Dendritic cell treated with granulocyte-macrophage colony-stimulating factor and Interleukin-4, amounts not matched to agents 40 ng/mL and 50 ng/mL, for 4 days (primary cell): ENCODE measurements at regions not wholly inside any gene's neighbourhood (a gene's known extent, or its start where the extent isn't known, plus 50 kb on each side); places are given as distances from the start of the nearest gene placed in this dataset.

Experiments used
- H3K27ac Mint-ChIP-seq: one replicate; pipeline ENCODE4 v1.8.0; 2022; ENCODE audit warnings: mild to moderate bottlenecking, mixed read lengths
- H3K27me3 Mint-ChIP-seq: one replicate; pipeline ENCODE4 v1.8.0; 2022; ENCODE audit warnings: mild to moderate bottlenecking, mixed read lengths
- H3K36me3 Mint-ChIP-seq: one replicate; pipeline ENCODE4 v1.8.0; 2022; ENCODE audit warnings: low read depth, mixed read lengths
- H3K4me1 Mint-ChIP-seq: one replicate; pipeline ENCODE4 v1.8.0; 2022; ENCODE audit warnings: low read depth, mixed read lengths
- H3K4me3 Mint-ChIP-seq: one replicate; pipeline ENCODE4 v1.8.0; 2022; ENCODE audit warnings: mild to moderate bottlenecking, moderate library complexity, mixed read lengths
- H3K9me3 Mint-ChIP-seq: one replicate; pipeline ENCODE4 v1.8.0; 2022; ENCODE audit warnings: mixed read lengths
- intact Hi-C: fragments of 100-400 bp; cut with micrococcal nuclease; formaldehyde crosslinking; loops from one replicate; pipeline ENCODE4 v1.15.0; 2022

GRCh38 chr4:179831274-179831673, 2389.0 kb upstream of the AGA start:
- Mint-ChIP-seq H3K27ac (no peak overlapping the region), H3K4me1 (no peaks in the 10 kb centered on the region), H3K36me3 (no peaks in the 10 kb centered on the region), H3K27me3 (no peaks in the 10 kb centered on the region), H3K4me3 (no peak overlapping the region), H3K9me3 (peaks cover 18% of the 10 kb centered on the region)
- intact Hi-C loops = no loop called here

GRCh38 chr4:179836179-179837075, 2394.2 kb upstream of the AGA start:
- intact Hi-C loops = no loop called here
- H3K27ac Mint-ChIP-seq = no peak overlapping the region
- H3K4me3 Mint-ChIP-seq = no peak overlapping the region
- no peaks in the 10 kb centered on the region for H3K27me3 Mint-ChIP-seq
- no peaks in the 10 kb centered on the region for H3K36me3 Mint-ChIP-seq
- H3K4me1 Mint-ChIP-seq = no peaks in the 10 kb centered on the region
- peaks cover 35% of the 10 kb centered on the region for H3K9me3 Mint-ChIP-seq

GRCh38 chr4:179843370-179843769, 2399.8 kb upstream of the TENM3 start:
- H3K4me3 Mint-ChIP-seq = no peak overlapping the region
- peaks cover 25% of the 10 kb centered on the region for H3K9me3 Mint-ChIP-seq

GRCh38 chr4:179855469-179855868, 2387.7 kb upstream of the TENM3 start:
- Mint-ChIP-seq H3K4me1 (no peaks in the 10 kb centered on the region), H3K36me3 (no peaks in the 10 kb centered on the region), H3K27me3 (no peaks in the 10 kb centered on the region), H3K4me3 (no peak overlapping the region), H3K27ac (no peak overlapping the region), H3K9me3 (peaks cover 20% of the 10 kb centered on the region)
- intact Hi-C loops = no loop called here

More at GRCh38 chr4:179843370-179843769, 2399.8 kb upstream of the TENM3 start:
- Mint-ChIP-seq H3K27me3 (no peaks in the 10 kb centered on the region), H3K27ac (no peak overlapping the region), H3K4me1 (no peaks in the 10 kb centered on the region), H3K36me3 (no peaks in the 10 kb centered on the region)
- intact Hi-C loops = no loop called here

- Mint-ChIP-seq H3K9me3 (peaks cover 14% of the 10 kb centered on the region), H3K36me3 (no peaks in the 10 kb centered on the region), H3K27me3 (no peaks in the 10 kb centered on the region), H3K27ac (no peak overlapping the region), H3K4me1 (no peaks in the 10 kb centered on the region), H3K4me3 (no peak overlapping the region)
- intact Hi-C loops = no loop called here
Observed at GRCh38 chr4:179858221-179858620, 2385.0 kb upstream of the TENM3 start.

DNA sequence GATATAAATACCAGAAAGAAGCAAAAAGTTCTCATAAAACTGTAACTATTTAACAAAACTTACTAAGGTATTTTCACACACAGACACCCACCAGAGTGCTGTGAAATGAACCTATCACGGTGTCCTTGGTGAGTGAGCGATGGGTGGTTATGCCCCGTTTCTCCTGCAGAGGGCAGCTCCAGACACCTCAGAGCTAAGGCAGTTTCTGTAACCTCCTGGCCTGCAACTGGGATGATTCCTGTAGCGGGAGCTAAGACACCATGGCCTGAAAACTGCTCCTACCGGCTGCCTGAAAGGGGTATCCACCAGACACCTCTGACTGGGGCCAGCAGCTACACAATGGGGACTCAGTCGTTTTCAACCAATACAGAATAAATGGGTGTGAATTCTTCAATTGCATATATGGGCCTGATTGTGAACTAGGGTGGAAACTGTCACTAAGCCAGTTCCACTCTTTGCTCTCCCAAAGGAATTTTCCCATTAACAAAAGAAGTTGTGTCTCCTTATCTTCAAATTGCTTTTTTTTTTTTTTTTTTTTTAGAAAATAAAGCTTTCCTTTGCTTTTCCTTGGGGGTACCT, 2375.8 kb upstream of the TENM3 start:
- H3K27ac Mint-ChIP-seq = no peak overlapping the region
- H3K27me3 Mint-ChIP-seq = no peaks in the 10 kb centered on the region
- no peak overlapping the region for H3K4me3 Mint-ChIP-seq
- H3K4me1 Mint-ChIP-seq = no peaks in the 10 kb centered on the region
- intact Hi-C loops = no loop called here
- no peaks in the 10 kb centered on the region for H3K9me3 Mint-ChIP-seq
- H3K36me3 Mint-ChIP-seq = no peaks in the 10 kb centered on the region

- Mint-ChIP-seq H3K27me3 (no peaks in the 10 kb centered on the region), H3K9me3 (no peaks in the 10 kb centered on the region), H3K4me1 (no peaks in the 10 kb centered on the region), H3K27ac (no peak overlapping the region), H3K4me3 (no peak overlapping the region), H3K36me3 (no peaks in the 10 kb centered on the region)
- intact Hi-C loops = no loop called here
Observed at GRCh38 chr4:179871726-179872125, 2371.5 kb upstream of the TENM3 start.

- no peaks in the 10 kb centered on the region for H3K9me3 Mint-ChIP-seq
- intact Hi-C loops = no loop called here
- H3K27me3 Mint-ChIP-seq = no peaks in the 10 kb centered on the region
- H3K4me3 Mint-ChIP-seq = no peak overlapping the region
- no peaks in the 10 kb centered on the region for H3K4me1 Mint-ChIP-seq
- no peaks in the 10 kb centered on the region for H3K36me3 Mint-ChIP-seq
- H3K27ac Mint-ChIP-seq = no peak overlapping the region
Observed at GRCh38 chr4:179872755-179873154, 2370.4 kb upstream of the TENM3 start.

DNA sequence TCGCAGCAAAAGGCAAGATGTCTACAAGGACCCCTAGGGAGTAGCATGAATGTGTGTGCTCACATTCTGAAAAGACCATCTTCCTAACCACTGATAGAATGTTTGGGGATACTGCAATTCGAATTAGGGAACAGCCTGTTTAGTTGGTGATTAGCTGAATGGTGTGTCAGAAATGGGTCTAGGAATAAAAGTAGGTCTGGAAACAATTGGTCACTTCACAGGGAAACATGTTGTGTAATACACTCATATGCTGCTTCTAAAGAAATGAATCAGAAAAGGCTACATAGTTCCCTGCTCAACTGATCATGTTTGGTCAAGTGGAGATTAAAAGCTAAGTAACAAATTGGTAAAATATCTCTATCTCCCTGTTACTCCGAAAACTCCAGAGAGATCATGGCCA, 2362.4 kb upstream of the TENM3 start:
- H3K36me3 Mint-ChIP-seq = no peaks in the 10 kb centered on the region
- no peaks in the 10 kb centered on the region for H3K9me3 Mint-ChIP-seq
- no peaks in the 10 kb centered on the region for H3K27me3 Mint-ChIP-seq
- no peak overlapping the region for H3K4me3 Mint-ChIP-seq
- no peak overlapping the region for H3K27ac Mint-ChIP-seq
- no peaks in the 10 kb centered on the region for H3K4me1 Mint-ChIP-seq
- intact Hi-C loops = no loop called here

GRCh38 chr4:179894066-179894778, 2349.0 kb upstream of the TENM3 start:
- intact Hi-C loops = no loop called here
- no peaks in the 10 kb centered on the region for H3K4me1 Mint-ChIP-seq
- no peak overlapping the region for H3K4me3 Mint-ChIP-seq
- no peak overlapping the region for H3K27ac Mint-ChIP-seq
- H3K36me3 Mint-ChIP-seq = no peaks in the 10 kb centered on the region
- no peaks in the 10 kb centered on the region for H3K27me3 Mint-ChIP-seq
- peaks cover 27% of the 10 kb centered on the region for H3K9me3 Mint-ChIP-seq

DNA sequence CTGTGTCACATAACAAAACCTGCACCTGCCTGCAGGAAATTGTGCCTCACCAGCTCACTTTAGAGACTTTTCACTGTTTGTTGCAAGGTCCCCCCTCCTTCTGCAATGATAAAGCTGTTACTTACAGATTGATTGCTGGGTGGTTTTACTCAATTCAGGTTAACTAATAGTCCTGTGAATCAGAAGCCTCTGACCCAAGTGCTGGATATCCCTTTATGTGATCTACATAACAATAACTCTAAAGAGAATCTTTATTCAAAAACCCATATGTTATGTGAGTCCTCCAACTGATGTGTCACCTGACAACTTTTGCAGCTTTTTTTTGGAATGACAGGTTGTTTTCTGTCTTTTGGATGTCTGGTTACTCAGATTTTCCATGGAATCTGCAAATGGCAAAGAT, 2323.6 kb upstream of the TENM3 start:
- Mint-ChIP-seq H3K27me3 (no peaks in the 10 kb centered on the region), H3K4me3 (no peak overlapping the region), H3K27ac (no peak overlapping the region), H3K4me1 (no peaks in the 10 kb centered on the region), H3K36me3 (no peaks in the 10 kb centered on the region), H3K9me3 (peaks cover 19% of the 10 kb centered on the region)
- intact Hi-C loops = no loop called here

DNA sequence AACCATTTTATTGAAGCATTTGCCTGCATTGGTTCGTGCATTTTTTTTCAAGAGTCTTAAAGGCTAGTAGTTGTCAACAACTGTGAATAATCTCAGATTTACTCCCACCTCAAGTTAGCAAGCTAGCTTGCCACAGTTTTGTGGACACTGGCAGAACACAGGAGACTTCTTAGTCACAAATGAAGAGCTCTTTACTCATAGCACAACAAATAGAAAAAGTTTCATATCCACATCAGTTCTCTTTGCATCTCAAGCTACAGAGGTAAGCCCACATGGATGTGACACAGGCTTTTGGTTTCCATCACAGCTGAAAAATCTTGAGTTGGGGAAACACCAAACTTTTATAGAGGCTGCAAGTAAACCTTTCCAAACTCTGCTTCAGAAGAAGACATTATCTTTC, 2315.7 kb upstream of the TENM3 start:
- H3K36me3 Mint-ChIP-seq = no peaks in the 10 kb centered on the region
- no peak overlapping the region for H3K4me3 Mint-ChIP-seq
- no peaks in the 10 kb centered on the region for H3K4me1 Mint-ChIP-seq
- H3K27ac Mint-ChIP-seq = no peak overlapping the region
- no peaks in the 10 kb centered on the region for H3K27me3 Mint-ChIP-seq
- H3K9me3 Mint-ChIP-seq = peaks cover 20% of the 10 kb centered on the region
- intact Hi-C loops = no loop called here

DNA sequence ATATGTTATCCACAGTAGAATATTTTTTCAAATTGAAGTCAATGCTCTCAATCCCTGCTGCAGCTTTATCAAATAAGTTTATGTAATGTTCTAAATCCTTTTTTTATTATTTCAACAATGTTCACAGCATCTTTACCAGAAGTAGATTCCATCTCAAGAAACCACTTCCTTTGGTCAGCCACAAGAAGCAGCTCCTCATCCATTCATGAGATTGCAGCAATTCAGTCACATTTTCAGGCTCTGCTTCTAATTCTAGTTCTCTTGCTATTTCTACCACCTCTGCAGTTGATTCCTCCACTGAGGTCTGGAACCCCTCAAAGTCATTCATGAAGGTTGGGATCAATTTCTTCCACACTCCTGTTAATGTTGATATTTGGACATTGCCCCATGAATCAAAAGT, 2301.3 kb upstream of the TENM3 start:
- no peak overlapping the region for H3K27ac Mint-ChIP-seq
- no peaks in the 10 kb centered on the region for H3K36me3 Mint-ChIP-seq
- H3K9me3 Mint-ChIP-seq = peaks cover 47% of the 10 kb centered on the region
- H3K4me1 Mint-ChIP-seq = no peaks in the 10 kb centered on the region
- intact Hi-C loops = no loop called here
- H3K4me3 Mint-ChIP-seq = no peak overlapping the region
- no peaks in the 10 kb centered on the region for H3K27me3 Mint-ChIP-seq

DNA sequence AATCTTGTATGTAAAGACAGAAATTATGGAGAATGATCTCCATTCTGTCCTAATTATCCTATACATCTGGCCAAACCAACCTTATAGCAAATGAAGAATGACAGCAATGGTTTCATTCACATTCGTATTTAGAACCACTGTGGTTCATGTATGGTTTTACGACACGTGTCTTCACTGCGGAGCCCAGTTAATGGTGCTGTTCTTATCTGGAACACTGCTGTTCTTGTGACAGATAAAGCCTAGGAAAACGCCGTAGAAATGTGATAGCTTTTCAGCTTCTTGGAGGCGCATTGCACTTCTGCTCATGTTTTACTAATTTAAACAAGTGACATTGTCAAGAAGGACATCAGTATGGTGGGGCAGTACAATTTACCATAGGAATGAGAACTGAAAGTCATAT, 2266.4 kb upstream of the TENM3 start:
- H3K4me3 Mint-ChIP-seq = no peak overlapping the region
- H3K27ac Mint-ChIP-seq = no peak overlapping the region
- H3K9me3 Mint-ChIP-seq = peaks cover 14% of the 10 kb centered on the region
- no peaks in the 10 kb centered on the region for H3K27me3 Mint-ChIP-seq
- H3K36me3 Mint-ChIP-seq = no peaks in the 10 kb centered on the region
- no peaks in the 10 kb centered on the region for H3K4me1 Mint-ChIP-seq
- intact Hi-C loops = no loop called here
